ENCODE measurements at regions not wholly inside any gene's neighbourhood (a gene's known extent, or its start where the extent isn't known, plus 50 kb on each side); places are given as distances from the start of the nearest gene placed in this dataset.

- no peak for DNase-seq
These were observed 70.3 kb upstream of the F3 start for GRCh38 chr1:94611681-94612475.

DNA sequence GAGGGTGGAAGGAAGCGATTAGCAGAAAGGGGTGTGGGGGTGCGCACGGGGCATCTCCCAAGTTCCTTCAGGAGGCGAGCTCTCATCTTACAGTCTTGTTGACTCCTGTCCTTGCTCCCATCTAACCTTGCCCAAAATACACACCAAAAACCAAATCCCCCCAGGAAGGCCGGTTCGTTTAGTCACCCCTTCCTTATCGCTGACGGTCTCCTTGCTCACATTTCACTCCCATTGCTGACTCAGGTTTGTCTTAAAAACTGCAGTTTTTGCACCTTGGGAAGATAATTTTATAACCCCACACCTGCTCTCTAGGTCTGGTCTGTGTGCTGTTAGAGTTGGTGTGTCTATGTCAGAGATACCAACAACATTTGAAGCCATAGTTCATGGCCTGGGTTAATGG lies 68.1 kb upstream of the F3 start:
- DNase-seq = no peak

DNA sequence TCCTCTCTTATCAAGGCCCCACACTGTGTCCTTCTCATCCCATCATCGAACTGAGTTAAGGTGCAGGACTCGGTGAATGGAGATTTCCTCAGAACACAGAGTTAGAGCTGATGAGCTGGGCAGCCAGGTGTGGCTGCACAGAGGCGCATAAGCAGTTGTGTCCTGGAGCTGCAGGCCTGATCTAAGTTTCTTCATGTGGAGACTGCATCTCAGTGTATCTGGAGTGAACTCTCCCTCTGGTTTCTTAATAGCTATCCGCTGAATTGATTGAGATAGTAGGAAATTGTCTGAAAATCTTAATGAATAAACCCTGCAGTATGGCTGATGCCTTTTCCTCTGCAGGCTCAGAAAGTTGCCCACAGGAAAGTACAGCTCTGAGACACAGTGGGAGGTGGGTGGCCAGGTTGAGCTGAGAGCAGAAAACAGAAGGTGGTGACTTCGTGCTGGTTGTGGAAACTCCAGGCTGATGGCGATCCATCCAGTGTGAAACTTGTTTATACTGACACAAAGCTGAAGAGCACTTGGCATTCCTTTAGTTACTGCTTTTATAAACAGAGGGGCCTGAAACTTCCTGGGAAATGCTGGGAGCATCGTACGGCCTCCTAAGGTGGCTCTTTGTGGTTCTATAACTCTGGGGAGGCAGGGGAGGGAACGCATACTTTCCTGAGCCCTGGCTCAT lies 67.4 kb upstream of the F3 start:
- no peak for DNase-seq

DNA sequence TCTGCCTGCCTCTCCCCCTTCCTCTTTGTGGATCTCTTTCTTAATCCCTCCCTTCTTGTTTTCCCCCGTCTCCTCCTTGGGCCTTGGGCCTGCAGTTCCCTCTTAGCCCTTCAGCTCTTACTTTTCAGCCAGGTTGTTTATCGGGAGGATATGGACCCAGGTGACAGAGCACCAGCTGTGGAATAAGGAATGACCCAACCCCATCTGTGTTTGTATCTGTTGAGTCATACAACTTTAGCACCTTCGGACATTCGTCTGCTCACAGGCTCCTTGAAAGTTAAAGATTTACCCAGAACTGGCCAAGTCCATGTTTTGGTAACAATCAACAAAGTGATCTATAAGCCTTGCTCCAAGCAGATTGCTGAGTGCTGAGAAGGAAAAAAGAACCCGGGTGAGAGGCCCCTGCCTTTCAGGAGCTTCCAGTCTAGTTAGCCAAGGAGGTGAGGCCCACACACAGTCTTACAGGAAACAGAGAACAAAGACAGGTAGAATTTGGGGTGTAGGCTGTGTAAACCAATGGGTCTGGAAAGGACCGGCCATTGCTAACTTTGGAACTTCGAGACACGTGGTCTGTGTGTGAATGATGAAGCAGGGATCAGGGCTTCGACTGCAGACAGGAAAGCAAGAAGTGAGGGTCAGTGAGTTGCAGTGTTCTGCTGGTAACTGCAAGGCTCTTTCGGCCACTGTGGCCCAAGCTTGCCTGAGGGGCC lies 66.7 kb upstream of the F3 start:
- DNase-seq = no peak

- DNase-seq = no peak
These were observed 65.8 kb upstream of the F3 start for GRCh38 chr1:94607398-94607797.

DNA sequence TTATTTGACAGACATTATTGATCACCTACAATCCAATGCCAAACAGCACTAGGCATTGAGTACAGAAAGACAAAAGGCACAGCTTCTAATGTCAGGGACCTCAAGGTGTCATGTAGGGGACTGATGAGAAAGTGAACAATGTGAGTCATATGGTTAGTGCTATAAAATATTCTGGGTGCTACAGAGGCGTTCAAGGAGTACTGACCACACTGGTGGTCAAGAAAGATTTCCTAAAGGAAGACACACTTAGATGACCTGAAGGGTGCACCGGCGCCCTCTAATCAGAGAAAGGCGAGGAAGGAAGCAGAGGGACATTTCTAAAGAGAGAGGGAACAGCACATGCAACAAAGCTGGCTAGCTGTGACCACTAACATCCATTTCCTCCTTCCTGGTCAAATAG lies 64.9 kb upstream of the F3 start:
- DNase-seq = no peak

DNA sequence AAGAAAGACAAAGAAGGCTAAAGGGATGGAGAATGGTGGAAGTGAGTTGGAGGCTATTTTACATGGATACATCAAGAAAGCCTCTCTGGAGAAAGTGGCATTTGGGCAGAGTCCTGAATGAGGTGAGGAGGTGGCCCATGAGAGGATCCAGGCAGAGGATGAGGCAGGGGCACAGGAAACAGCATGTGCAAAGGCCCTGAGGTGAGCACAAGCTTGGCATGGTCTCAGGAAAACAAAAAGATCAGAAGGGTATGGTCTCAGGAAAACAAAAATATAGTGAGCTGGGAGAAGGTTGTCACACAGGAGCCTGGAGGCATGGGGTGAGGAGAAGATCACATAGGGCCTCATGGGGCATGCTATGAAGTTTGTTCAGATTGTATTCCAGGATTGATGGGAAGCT lies 62.1 kb upstream of the F3 start:
- no peak for DNase-seq

- no peak for DNase-seq
These were observed 61.5 kb upstream of the F3 start for GRCh38 chr1:94602802-94603625.

GRCh38 chr1:94602316-94602715 lies 60.8 kb upstream of the F3 start:
- no peak for DNase-seq

- DNase-seq = no peak
These were observed 59.0 kb upstream of the F3 start for GRCh38 chr1:94600556-94600955.

GRCh38 chr1:94599095-94599813 lies 57.7 kb upstream of the F3 start:
- DNase-seq = no peak

- no peak for DNase-seq
These were observed 56.1 kb upstream of the F3 start for GRCh38 chr1:94597701-94598100.

DNA sequence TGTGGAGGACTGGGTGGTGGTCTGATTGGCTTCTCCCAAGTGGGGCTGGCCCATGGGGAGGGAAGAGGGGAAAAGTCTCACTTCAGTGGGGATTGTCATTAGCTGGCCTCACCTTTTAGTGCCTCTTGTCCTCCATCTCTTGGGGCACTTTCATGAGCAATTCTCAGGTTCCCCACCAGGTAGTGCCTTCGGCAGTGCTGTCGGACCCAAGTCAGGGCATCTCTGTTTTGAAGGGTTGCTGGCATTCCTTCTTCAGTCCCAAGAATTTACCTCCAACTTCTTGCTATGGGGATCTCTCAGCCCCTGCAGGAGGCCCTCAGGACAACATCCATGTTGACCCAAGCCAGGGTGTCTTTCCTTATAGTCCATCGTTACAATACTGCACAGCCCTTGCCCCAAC lies 54.7 kb upstream of the F3 start:
- no peak for DNase-seq

GRCh38 chr1:94595658-94596057 lies 54.1 kb upstream of the F3 start:
- no peak for DNase-seq

- DNase-seq = no peak
These were observed 52.1 kb upstream of the F3 start for GRCh38 chr1:94593611-94594010.

- DNase-seq = no peak
These were observed 51.0 kb upstream of the F3 start for GRCh38 chr1:94592571-94592920.

GRCh38 chr1:94591823-94592570 lies 50.4 kb upstream of the F3 start:
- no peak for DNase-seq
